ENCODE measurements at regions not wholly inside any gene's neighbourhood (a gene's known extent, or its start where the extent isn't known, plus 50 kb on each side); places are given as distances from the start of the nearest gene placed in this dataset.

GRCh38 chr19:32208060-32208459 lies 137.3 kb upstream of the ZNF507 start:
- H3K4me1 Mint-ChIP-seq (ENCODE audit: unreplicated experiment), result peaks cover 11% of the 10 kb centered on the region
- no peak overlapping the region for H3K4me3 Mint-ChIP-seq (ENCODE audit: unreplicated experiment)
- no peak for DNase-seq (ENCODE audit: low spot score)
- no peak overlapping the region for H3K27ac Mint-ChIP-seq (ENCODE audit: unreplicated experiment)
- peaks cover 3% of the 10 kb centered on the region for H3K27me3 Mint-ChIP-seq (ENCODE audit: unreplicated experiment)
- TF ChIP-seq CTCF (IDR thresholded peaks at IDR 0.05; ENCODE audit: unreplicated experiment), result no peak
- no peaks in the 10 kb centered on the region for H3K9me3 Mint-ChIP-seq (ENCODE audit: unreplicated experiment)
- no peaks in the 10 kb centered on the region for H3K36me3 Mint-ChIP-seq (ENCODE audit: low read depth, unreplicated experiment)

GRCh38 chr19:32219392-32219791 lies 126.0 kb upstream of the ZNF507 start:
- H3K4me3 Mint-ChIP-seq (ENCODE audit: unreplicated experiment), result no peak overlapping the region
- no peaks in the 10 kb centered on the region for H3K27me3 Mint-ChIP-seq (ENCODE audit: unreplicated experiment)
- DNase-seq (ENCODE audit: low spot score), result no peak
- H3K9me3 Mint-ChIP-seq (ENCODE audit: unreplicated experiment), result no peaks in the 10 kb centered on the region
- TF ChIP-seq CTCF (IDR thresholded peaks at IDR 0.05; ENCODE audit: unreplicated experiment), result no peak
- peaks cover 4% of the 10 kb centered on the region for H3K36me3 Mint-ChIP-seq (ENCODE audit: low read depth, unreplicated experiment)
- H3K4me1 Mint-ChIP-seq (ENCODE audit: unreplicated experiment), result peaks cover 13% of the 10 kb centered on the region
- H3K27ac Mint-ChIP-seq (ENCODE audit: unreplicated experiment), result no peak overlapping the region

GRCh38 chr19:32219881-32220472 lies 125.4 kb upstream of the ZNF507 start:
- no peak for DNase-seq (ENCODE audit: low spot score)
- no peaks in the 10 kb centered on the region for H3K9me3 Mint-ChIP-seq (ENCODE audit: unreplicated experiment)
- H3K36me3 Mint-ChIP-seq (ENCODE audit: low read depth, unreplicated experiment), result peaks cover 4% of the 10 kb centered on the region
- H3K4me1 Mint-ChIP-seq (ENCODE audit: unreplicated experiment), result peaks cover 13% of the 10 kb centered on the region
- H3K27me3 Mint-ChIP-seq (ENCODE audit: unreplicated experiment), result peaks cover 2% of the 10 kb centered on the region
- no peak overlapping the region for H3K4me3 Mint-ChIP-seq (ENCODE audit: unreplicated experiment)
- no peak overlapping the region for H3K27ac Mint-ChIP-seq (ENCODE audit: unreplicated experiment)
- TF ChIP-seq CTCF (IDR thresholded peaks at IDR 0.05; ENCODE audit: unreplicated experiment), result no peak

GRCh38 chr19:32220951-32221350 lies 124.5 kb upstream of the ZNF507 start:
- H3K36me3 Mint-ChIP-seq (ENCODE audit: low read depth, unreplicated experiment), result peaks cover 4% of the 10 kb centered on the region
- TF ChIP-seq CTCF (IDR thresholded peaks at IDR 0.05; ENCODE audit: unreplicated experiment), result no peak
- H3K4me3 Mint-ChIP-seq (ENCODE audit: unreplicated experiment), result no peak overlapping the region
- no peak overlapping the region for H3K27ac Mint-ChIP-seq (ENCODE audit: unreplicated experiment)
- DNase-seq (ENCODE audit: low spot score), result no peak
- H3K4me1 Mint-ChIP-seq (ENCODE audit: unreplicated experiment), result peaks cover 11% of the 10 kb centered on the region
- no peaks in the 10 kb centered on the region for H3K9me3 Mint-ChIP-seq (ENCODE audit: unreplicated experiment)
- peaks cover 2% of the 10 kb centered on the region for H3K27me3 Mint-ChIP-seq (ENCODE audit: unreplicated experiment)

- Mint-ChIP-seq H3K27me3 (ENCODE audit: unreplicated experiment) (peaks cover 2% of the 10 kb centered on the region), H3K36me3 (ENCODE audit: low read depth, unreplicated experiment) (peaks cover 4% of the 10 kb centered on the region)
Observed at GRCh38 chr19:32222556-32222955, 122.9 kb upstream of the ZNF507 start.

More at GRCh38 chr19:32222556-32222955, 122.9 kb upstream of the ZNF507 start:
- Mint-ChIP-seq H3K4me3 (ENCODE audit: unreplicated experiment) (no peak overlapping the region), H3K9me3 (ENCODE audit: unreplicated experiment) (no peaks in the 10 kb centered on the region), H3K4me1 (ENCODE audit: unreplicated experiment) (peaks cover 10% of the 10 kb centered on the region), H3K27ac (ENCODE audit: unreplicated experiment) (no peak overlapping the region)
- no peak for DNase-seq (ENCODE audit: low spot score)
- TF ChIP-seq CTCF (IDR thresholded peaks at IDR 0.05; ENCODE audit: unreplicated experiment), result no peak

Data from endothelial cell (in vitro differentiated cells).